SK-N-SH (cell line): ENCODE measurements at regions not wholly inside any gene's neighbourhood (a gene's known extent, or its start where the extent isn't known, plus 50 kb on each side); places are given as distances from the start of the nearest gene placed in this dataset.

Source experiments
- EZH2phosphoT487 ChIP-seq: fragments of 200-600 bp; sonication (generic); IDR thresholded peaks from 2 replicates; pipeline ENCODE4 v1.6.1; 2017; ENCODE audit warnings: low read depth, mixed run types, mild to moderate bottlenecking, antibody characterized with exemption, moderate library complexity, borderline replicate concordance
- FOSL2 ChIP-seq: IDR thresholded peaks from 2 replicates; pipeline ENCODE4 v1.4.0; 2012; ENCODE audit warnings: low read depth, mild to moderate bottlenecking, moderate library complexity, borderline replicate concordance
- GATA2 ChIP-seq: sonication (generic); formaldehyde crosslinking; IDR thresholded peaks from 2 replicates; pipeline ENCODE4 v1.5.0; 2020; ENCODE audit warnings: mild to moderate bottlenecking, missing genetic modification reagents
- RCOR1 ChIP-seq: fragments of 150-350 bp; IDR thresholded peaks from 2 replicates; pipeline ENCODE4 v1.6.1; 2017; ENCODE audit warnings: antibody characterized with exemption, low read length
- TAF1 ChIP-seq: IDR thresholded peaks from 2 replicates; pipeline ENCODE4 v1.6.1; 2012; ENCODE audit warnings: low read depth, mild to moderate bottlenecking, low read length, moderate library complexity, borderline replicate concordance
- TCF12 ChIP-seq: IDR thresholded peaks from 2 replicates; pipeline ENCODE4 v1.4.0; 2012
- USF2 ChIP-seq: fragments of 150-350 bp; IDR thresholded peaks from 2 replicates; pipeline ENCODE4 v1.6.1; 2017; ENCODE audit warnings: antibody characterized with exemption, low read length, low read depth, borderline replicate concordance
- TF ChIP-seq, protein P1 (sequence below): fragments of 200-600 bp; sonication (generic); IDR thresholded peaks from 2 replicates; pipeline ENCODE4 v1.6.1; 2017; ENCODE audit warnings: antibody characterized with exemption, mild to moderate bottlenecking, moderate library complexity

- TF ChIP-seq, protein P1, sequence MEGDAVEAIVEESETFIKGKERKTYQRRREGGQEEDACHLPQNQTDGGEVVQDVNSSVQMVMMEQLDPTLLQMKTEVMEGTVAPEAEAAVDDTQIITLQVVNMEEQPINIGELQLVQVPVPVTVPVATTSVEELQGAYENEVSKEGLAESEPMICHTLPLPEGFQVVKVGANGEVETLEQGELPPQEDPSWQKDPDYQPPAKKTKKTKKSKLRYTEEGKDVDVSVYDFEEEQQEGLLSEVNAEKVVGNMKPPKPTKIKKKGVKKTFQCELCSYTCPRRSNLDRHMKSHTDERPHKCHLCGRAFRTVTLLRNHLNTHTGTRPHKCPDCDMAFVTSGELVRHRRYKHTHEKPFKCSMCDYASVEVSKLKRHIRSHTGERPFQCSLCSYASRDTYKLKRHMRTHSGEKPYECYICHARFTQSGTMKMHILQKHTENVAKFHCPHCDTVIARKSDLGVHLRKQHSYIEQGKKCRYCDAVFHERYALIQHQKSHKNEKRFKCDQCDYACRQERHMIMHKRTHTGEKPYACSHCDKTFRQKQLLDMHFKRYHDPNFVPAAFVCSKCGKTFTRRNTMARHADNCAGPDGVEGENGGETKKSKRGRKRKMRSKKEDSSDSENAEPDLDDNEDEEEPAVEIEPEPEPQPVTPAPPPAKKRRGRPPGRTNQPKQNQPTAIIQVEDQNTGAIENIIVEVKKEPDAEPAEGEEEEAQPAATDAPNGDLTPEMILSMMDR: no peak
- no peak for TF ChIP-seq USF2
- no peak for TF ChIP-seq TCF12
- no peak for TF ChIP-seq RCOR1
- TF ChIP-seq TAF1: no peak
- no peak for TF ChIP-seq GATA2 (CRISPR knock-in tag)
- no peak for TF ChIP-seq EZH2phosphoT487
- no peak for TF ChIP-seq FOSL2
Observed at GRCh38 chr2:234850818-234851217, 101.0 kb upstream of the SH3BP4 start.
